ENCODE measurements at regions not wholly inside any gene's neighbourhood (a gene's known extent, or its start where the extent isn't known, plus 50 kb on each side); places are given as distances from the start of the nearest gene placed in this dataset.

DNA sequence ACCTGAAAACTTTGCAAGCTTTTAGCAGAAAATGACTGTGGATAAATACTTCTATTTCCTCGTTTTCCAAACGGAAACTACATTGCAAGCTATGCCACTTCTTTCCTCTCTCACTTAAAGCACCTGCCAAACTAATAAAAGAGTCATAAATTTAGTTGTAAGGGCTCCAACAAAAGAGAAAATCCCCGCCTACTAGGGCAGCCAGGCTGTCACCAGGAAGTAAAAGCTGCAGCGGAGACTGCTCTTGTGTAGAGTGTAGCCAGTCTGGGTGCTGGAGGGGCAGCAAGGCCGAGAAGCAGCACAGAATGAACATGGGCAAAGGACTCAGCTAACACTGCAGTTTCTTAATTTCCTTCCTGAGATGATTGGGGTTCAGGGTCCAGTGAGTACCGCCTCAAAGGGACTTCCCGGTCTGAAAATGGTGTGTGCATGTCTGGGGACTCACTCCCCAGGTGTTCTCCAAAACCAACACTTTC, 89.3 kb upstream of the MAML3 start:
- Histone ChIP-seq H3K27ac (ENCODE audit: low read depth in 2 of 2, low read length in 2 of 2) (no peak overlapping the region), H3K4me1 (ENCODE audit: control insufficient read depth in 2 of 3, insufficient read depth in 2 of 3, low read depth in 1 of 3, low read length in 3 of 3) (peaks cover 7 to 17% (median 8%) of the 10 kb centered on the region in 3 donors), H3K9ac (ENCODE audit: low read length in 3 of 3) (peak overlapping the region in 1 of 3 donors; percentile 51), H3K9me3 (ENCODE audit: control insufficient read depth in 2 of 3, insufficient read depth in 1 of 3, low read length in 3 of 3) (no peaks in the 10 kb centered on the region), H3K4me3 (ENCODE audit: low read length in 3 of 3) (peak overlapping the region in 2 of 3 donors; percentile 33), H3K36me3 (ENCODE audit: control insufficient read depth in 2 of 3, insufficient read depth in 3 of 3, low read length in 3 of 3) (no peaks in the 10 kb centered on the region), H3K27me3 (ENCODE audit: control insufficient read depth, insufficient read depth, low read length) (no peaks in the 10 kb centered on the region)
- TF ChIP-seq, protein P1, sequence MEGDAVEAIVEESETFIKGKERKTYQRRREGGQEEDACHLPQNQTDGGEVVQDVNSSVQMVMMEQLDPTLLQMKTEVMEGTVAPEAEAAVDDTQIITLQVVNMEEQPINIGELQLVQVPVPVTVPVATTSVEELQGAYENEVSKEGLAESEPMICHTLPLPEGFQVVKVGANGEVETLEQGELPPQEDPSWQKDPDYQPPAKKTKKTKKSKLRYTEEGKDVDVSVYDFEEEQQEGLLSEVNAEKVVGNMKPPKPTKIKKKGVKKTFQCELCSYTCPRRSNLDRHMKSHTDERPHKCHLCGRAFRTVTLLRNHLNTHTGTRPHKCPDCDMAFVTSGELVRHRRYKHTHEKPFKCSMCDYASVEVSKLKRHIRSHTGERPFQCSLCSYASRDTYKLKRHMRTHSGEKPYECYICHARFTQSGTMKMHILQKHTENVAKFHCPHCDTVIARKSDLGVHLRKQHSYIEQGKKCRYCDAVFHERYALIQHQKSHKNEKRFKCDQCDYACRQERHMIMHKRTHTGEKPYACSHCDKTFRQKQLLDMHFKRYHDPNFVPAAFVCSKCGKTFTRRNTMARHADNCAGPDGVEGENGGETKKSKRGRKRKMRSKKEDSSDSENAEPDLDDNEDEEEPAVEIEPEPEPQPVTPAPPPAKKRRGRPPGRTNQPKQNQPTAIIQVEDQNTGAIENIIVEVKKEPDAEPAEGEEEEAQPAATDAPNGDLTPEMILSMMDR (IDR thresholded peaks at IDR 0.05; ENCODE audit: borderline replicate concordance, extremely low read depth, insufficient read depth), result no peak
- intact Hi-C loops (cut with DNase I), result no loop called here
- DNase-seq, result peak in 4 of 5 donors; percentile 76 to 90 (median 82)
- no peak for FAIRE-seq

DNA sequence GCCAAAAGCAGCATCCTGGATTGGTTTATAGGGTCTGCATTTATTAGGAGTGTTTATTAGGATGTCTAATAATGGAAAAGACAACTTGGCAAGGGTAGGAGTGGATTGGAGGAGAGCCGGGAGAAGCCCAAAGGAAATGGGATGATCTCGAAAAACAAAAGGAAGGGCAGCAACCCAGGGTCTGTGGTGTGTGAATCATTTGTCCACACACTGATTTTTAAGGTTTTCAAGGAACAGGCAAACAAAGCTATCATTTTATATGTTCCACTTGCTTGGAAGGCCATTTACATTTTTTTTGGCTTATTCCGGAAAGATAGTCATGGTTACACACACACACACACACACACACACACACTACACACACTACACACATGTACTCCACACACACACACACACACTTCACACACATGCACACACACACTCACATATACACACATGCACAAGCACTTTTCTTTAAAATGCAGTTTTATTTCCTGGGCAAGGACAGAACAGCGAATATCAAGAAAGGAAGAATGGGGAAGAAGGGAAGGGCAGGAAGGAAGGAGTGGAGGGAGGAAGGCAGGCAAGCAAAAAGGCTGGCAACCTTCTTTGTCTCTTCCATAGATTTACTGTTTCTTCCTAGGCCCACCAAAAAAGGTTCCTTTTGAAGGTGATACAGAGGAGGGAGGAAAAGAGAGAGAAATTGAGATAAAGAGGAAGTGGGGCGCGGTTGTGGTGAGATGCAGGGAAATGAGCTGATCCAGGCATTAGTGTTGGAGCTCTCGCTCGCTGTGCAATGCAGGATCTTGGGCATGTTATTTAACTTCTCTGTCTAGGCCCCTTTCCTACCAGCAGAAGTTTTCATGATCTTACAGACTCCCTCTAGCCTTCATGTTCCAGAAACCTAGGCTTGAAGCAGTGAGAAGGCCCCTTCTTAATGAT, 88.6 kb upstream of the MAML3 start:
- DNase-seq, result no peak
- intact Hi-C loops (cut with DNase I), result no loop called here

DNA sequence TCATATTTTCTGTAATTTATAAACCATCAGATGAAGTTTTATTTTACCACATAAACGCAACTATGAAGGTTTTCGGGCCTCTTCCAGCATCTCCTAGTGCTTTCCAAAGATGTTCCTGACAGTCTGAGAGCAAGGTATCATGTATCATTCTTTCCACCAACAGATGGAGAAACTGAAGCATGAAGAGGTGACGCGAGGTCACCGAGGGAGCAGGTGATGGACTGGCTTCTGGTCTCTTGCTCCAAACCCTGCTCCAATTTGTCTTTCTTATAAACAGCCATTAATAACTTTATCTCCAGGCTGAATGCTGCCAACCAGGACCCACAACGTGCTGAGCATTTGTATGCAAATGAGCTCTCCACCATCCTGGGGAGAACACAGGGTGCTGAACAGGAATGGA, 86.3 kb upstream of the MAML3 start:
- H3K9ac ChIP-seq (ENCODE audit: low read length in 3 of 3), result no peak overlapping the region
- no peak overlapping the region for H3K4me3 ChIP-seq (ENCODE audit: low read length in 3 of 3)
- DNase-seq, result peak in 4 of 5 donors; percentile 54 to 84 (median 73)
- H3K36me3 ChIP-seq (ENCODE audit: control insufficient read depth in 2 of 3, insufficient read depth in 3 of 3, low read length in 3 of 3), result no peaks in the 10 kb centered on the region
- TF ChIP-seq, protein P1 (IDR thresholded peaks at IDR 0.05; ENCODE audit: borderline replicate concordance, extremely low read depth, insufficient read depth), result no peak
- H3K4me1 ChIP-seq (ENCODE audit: control insufficient read depth in 2 of 3, insufficient read depth in 2 of 3, low read depth in 1 of 3, low read length in 3 of 3), result peaks cover 7 to 25% (median 15%) of the 10 kb centered on the region in 3 donors
- intact Hi-C loops (cut with DNase I), result no loop called here
- H3K9me3 ChIP-seq (ENCODE audit: control insufficient read depth in 2 of 3, insufficient read depth in 1 of 3, low read length in 3 of 3), result no peaks in the 10 kb centered on the region
- no peak for FAIRE-seq
- H3K27me3 ChIP-seq (ENCODE audit: control insufficient read depth, insufficient read depth, low read length), result no peaks in the 10 kb centered on the region
- no peak overlapping the region for H3K27ac ChIP-seq (ENCODE audit: low read depth in 2 of 2, low read length in 2 of 2)

More for the DNA sequence above, 88.6 kb upstream of the MAML3 start:
- Histone ChIP-seq H3K36me3 (ENCODE audit: control insufficient read depth in 2 of 3, insufficient read depth in 3 of 3, low read length in 3 of 3) (no peaks in the 10 kb centered on the region), H3K9ac (ENCODE audit: low read length in 3 of 3) (peak overlapping the region in 1 of 3 donors; percentile 51), H3K4me3 (ENCODE audit: low read length in 3 of 3) (peak overlapping the region in 1 of 3 donors; percentile 33), H3K27ac (ENCODE audit: low read depth in 2 of 2, low read length in 2 of 2) (no peak overlapping the region), H3K27me3 (ENCODE audit: control insufficient read depth, insufficient read depth, low read length) (no peaks in the 10 kb centered on the region), H3K4me1 (ENCODE audit: control insufficient read depth in 2 of 3, insufficient read depth in 2 of 3, low read depth in 1 of 3, low read length in 3 of 3) (peaks cover 7 to 23% (median 14%) of the 10 kb centered on the region in 3 donors), H3K9me3 (ENCODE audit: control insufficient read depth in 2 of 3, insufficient read depth in 1 of 3, low read length in 3 of 3) (no peaks in the 10 kb centered on the region)
- TF ChIP-seq, protein P1 (IDR thresholded peaks at IDR 0.05; ENCODE audit: borderline replicate concordance, extremely low read depth, insufficient read depth), result no peak
- FAIRE-seq, result no peak
